Ishikawa (cell line): ENCODE measurements at regions not wholly inside any gene's neighbourhood (a gene's known extent, or its start where the extent isn't known, plus 50 kb on each side); places are given as distances from the start of the nearest gene placed in this dataset.

Source experiments
- CEBPB ChIP-seq: IDR thresholded peaks from 2 replicates; pipeline ENCODE4 v1.6.1; 2012
- CREB1 ChIP-seq: IDR thresholded peaks from 2 replicates; pipeline ENCODE4 v1.6.1; 2012; ENCODE audit warnings: low read depth
- EGR1 ChIP-seq: IDR thresholded peaks from 2 replicates; pipeline ENCODE4 v1.6.1; 2012
- EP300 ChIP-seq: IDR thresholded peaks from 2 replicates; pipeline ENCODE4 v1.6.1; 2012; ENCODE audit warnings: borderline replicate concordance
- FOXM1 ChIP-seq: IDR thresholded peaks from 2 replicates; pipeline ENCODE4 v1.6.1; 2012; ENCODE audit warnings: low read depth, borderline replicate concordance
- NFIC ChIP-seq: IDR thresholded peaks from 2 replicates; pipeline ENCODE4 v1.6.1; 2012
- RAD21 ChIP-seq: IDR thresholded peaks from 2 replicates; pipeline ENCODE4 v1.6.1; 2012; ENCODE audit warnings: low read depth
- TAF1 ChIP-seq: IDR thresholded peaks from 2 replicates; pipeline ENCODE4 v1.6.1; 2012; ENCODE audit warnings: low read depth, mild to moderate bottlenecking
- TCF12 ChIP-seq: IDR thresholded peaks from 2 replicates; pipeline ENCODE4 v1.6.1; 2012; ENCODE audit warnings: low read depth
- TEAD4 ChIP-seq: IDR thresholded peaks from 2 replicates; pipeline ENCODE4 v1.6.1; 2012
- YY1 ChIP-seq: IDR thresholded peaks from 2 replicates; pipeline ENCODE4 v1.6.1; 2012; ENCODE audit warnings: low read depth
- ZBTB7A ChIP-seq: IDR thresholded peaks from 2 replicates; pipeline ENCODE4 v1.6.1; 2012; ENCODE audit warnings: low read depth
- TF ChIP-seq, protein P1 (sequence below): IDR thresholded peaks from 2 replicates; pipeline ENCODE4 v1.6.1; 2012; ENCODE audit warnings: low read depth, mild to moderate bottlenecking
- TF ChIP-seq, protein P2 (sequence below): IDR thresholded peaks from 2 replicates; pipeline ENCODE4 v1.6.1; 2012
- TF ChIP-seq, protein P3 (sequence below): IDR thresholded peaks from 2 replicates; pipeline ENCODE4 v1.6.1; 2012

DNA sequence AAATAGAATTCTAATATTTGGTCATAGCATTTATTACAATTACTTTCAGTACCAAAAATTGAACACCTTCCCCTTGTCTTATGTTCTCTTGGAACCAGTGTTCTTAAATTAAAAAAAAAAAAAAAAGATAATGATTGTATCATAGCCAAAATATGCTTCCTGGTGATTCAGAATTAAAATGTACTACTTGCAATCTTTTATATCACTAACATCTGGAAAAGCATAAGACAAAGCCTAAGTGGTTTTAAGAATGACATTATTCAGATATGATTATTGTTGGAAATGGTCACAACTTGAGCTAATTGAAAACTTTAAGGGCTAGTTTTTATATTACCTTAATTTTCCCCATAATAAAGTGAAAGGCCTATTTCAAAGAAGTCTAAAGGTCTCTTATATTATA is 493.3 kb upstream of the MARCKS start:
- TF ChIP-seq NFIC (no peak), EP300 (no peak), EGR1 (no peak), CEBPB (no peak), CREB1 (no peak), FOXM1 (no peak), YY1 (no peak), TCF12 (no peak), RAD21 (no peak), ZBTB7A (no peak), TAF1 (no peak), TEAD4 (no peak)
- TF ChIP-seq, protein P1, sequence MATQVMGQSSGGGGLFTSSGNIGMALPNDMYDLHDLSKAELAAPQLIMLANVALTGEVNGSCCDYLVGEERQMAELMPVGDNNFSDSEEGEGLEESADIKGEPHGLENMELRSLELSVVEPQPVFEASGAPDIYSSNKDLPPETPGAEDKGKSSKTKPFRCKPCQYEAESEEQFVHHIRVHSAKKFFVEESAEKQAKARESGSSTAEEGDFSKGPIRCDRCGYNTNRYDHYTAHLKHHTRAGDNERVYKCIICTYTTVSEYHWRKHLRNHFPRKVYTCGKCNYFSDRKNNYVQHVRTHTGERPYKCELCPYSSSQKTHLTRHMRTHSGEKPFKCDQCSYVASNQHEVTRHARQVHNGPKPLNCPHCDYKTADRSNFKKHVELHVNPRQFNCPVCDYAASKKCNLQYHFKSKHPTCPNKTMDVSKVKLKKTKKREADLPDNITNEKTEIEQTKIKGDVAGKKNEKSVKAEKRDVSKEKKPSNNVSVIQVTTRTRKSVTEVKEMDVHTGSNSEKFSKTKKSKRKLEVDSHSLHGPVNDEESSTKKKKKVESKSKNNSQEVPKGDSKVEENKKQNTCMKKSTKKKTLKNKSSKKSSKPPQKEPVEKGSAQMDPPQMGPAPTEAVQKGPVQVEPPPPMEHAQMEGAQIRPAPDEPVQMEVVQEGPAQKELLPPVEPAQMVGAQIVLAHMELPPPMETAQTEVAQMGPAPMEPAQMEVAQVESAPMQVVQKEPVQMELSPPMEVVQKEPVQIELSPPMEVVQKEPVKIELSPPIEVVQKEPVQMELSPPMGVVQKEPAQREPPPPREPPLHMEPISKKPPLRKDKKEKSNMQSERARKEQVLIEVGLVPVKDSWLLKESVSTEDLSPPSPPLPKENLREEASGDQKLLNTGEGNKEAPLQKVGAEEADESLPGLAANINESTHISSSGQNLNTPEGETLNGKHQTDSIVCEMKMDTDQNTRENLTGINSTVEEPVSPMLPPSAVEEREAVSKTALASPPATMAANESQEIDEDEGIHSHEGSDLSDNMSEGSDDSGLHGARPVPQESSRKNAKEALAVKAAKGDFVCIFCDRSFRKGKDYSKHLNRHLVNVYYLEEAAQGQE, result no peak
- TF ChIP-seq, protein P2, sequence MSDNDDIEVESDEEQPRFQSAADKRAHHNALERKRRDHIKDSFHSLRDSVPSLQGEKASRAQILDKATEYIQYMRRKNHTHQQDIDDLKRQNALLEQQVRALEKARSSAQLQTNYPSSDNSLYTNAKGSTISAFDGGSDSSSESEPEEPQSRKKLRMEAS, result no peak
- TF ChIP-seq, protein P3, sequence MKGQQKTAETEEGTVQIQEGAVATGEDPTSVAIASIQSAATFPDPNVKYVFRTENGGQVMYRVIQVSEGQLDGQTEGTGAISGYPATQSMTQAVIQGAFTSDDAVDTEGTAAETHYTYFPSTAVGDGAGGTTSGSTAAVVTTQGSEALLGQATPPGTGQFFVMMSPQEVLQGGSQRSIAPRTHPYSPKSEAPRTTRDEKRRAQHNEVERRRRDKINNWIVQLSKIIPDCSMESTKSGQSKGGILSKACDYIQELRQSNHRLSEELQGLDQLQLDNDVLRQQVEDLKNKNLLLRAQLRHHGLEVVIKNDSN, result no peak

DNA sequence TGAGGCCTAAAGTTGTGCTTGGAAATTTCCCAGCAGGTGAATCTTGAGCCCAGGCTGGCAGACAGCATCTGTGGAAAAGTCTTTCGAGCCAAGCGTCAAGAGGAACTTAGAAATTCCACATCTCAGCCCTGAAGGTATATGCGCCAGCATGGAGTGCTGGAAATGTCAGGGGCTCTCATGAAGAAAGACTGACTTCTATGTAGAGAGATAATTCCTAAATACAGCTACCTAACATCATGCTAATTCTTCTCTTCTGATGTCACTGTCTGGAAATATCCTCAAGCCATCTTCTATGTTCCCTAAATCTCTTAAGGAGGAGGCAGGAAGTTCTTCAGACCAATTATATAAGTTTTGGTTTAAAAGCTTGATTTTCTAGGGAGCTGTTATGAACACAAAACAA is 492.4 kb upstream of the MARCKS start:
- TF ChIP-seq TCF12 (no peak), CEBPB (no peak), CREB1 (no peak), EGR1 (no peak), TAF1 (no peak), RAD21 (no peak), EP300 (no peak), NFIC (no peak), ZBTB7A (no peak), FOXM1 (no peak), TEAD4 (no peak), YY1 (no peak)
- TF ChIP-seq, protein P1, result no peak
- TF ChIP-seq, protein P2, result no peak
- TF ChIP-seq, protein P3, result no peak

DNA sequence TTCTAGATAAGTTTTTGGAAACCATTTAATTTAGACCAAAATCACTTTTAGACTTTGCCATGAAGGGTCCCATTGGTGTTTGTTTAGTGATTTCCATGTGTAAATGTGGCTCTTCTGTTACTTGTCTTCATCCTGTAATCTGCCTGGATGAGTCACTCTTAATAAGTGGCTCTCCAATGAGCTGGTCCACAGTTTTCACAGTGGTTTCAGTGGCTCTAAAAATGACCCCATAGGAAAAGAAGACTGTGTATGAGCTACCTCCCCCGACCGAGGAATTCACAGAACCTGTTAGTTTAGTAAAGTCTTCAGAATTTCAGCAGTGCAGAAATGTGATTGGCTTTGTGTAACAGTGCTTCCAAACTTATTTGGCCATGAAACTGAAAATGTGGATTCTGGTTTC is 492.0 kb upstream of the MARCKS start:
- TF ChIP-seq, protein P3, result no peak
- no peak for TF ChIP-seq RAD21
- TF ChIP-seq CEBPB, result no peak
- no peak for TF ChIP-seq FOXM1
- TF ChIP-seq, protein P1, result no peak

DNA sequence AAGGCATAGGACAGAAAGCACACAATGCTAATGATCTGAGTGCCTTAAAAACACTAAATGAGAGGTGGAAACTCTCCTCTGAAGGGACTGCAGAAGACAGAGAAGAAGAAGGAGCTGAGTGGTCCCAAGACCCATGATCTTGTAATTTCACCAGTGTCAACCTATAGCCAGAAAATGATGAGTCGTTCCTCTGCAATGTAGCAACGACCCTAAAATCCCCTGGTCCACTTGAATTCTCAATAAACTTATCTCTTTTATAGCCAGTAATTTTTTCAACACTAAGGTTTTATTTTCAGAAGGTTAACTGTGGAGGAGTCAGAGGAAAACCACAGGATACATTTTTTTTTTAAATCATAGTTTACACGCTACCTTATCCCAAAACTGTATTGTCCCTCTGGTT is 490.6 kb upstream of the MARCKS start:
- TF ChIP-seq NFIC, result no peak
- TF ChIP-seq RAD21, result no peak
- no peak for TF ChIP-seq TAF1
- no peak for TF ChIP-seq TCF12
- no peak for TF ChIP-seq CREB1
- TF ChIP-seq, protein P1, result no peak
- TF ChIP-seq ZBTB7A, result no peak
- TF ChIP-seq, protein P3, result no peak
- no peak for TF ChIP-seq CEBPB
- no peak for TF ChIP-seq FOXM1
- TF ChIP-seq, protein P2, result no peak
- no peak for TF ChIP-seq TEAD4
- no peak for TF ChIP-seq EP300
- no peak for TF ChIP-seq YY1
- TF ChIP-seq EGR1, result no peak
